ENCODE measurements at regions not wholly inside any gene's neighbourhood (a gene's known extent, or its start where the extent isn't known, plus 50 kb on each side); places are given as distances from the start of the nearest gene placed in this dataset.
"Not testable (repeated sequence)": the region's sequence is repeated elsewhere in the genome, so short reads cannot be mapped to it uniquely, and the experiment has no call there.

- DNase-seq (ENCODE audit: low spot score in 2 of 2); H3K27me3 ChIP-seq (ENCODE audit: low read depth); H3K4me3 ChIP-seq; H3K9me3 ChIP-seq; in situ Hi-C loops (cut with MboI; ENCODE audit: low sequenced_read_pairs); H3K4me1 ChIP-seq; H3K36me3 ChIP-seq (replicated peaks): not testable (repeated sequence)
These were observed 712.8 kb upstream of the MBL2 start for GRCh38 chr10:53485422-53485821.

- Histone ChIP-seq H3K9me3 (peaks cover 2% of the 10 kb centered on the region), H3K4me3 (no peak overlapping the region), H3K27me3 (ENCODE audit: low read depth) (no peaks in the 10 kb centered on the region), H3K4me1 (peaks cover 19% of the 10 kb centered on the region), H3K36me3 (replicated peaks) (no peaks in the 10 kb centered on the region)
- in situ Hi-C loops (cut with MboI; ENCODE audit: low sequenced_read_pairs): no loop called here
- DNase-seq (ENCODE audit: low spot score in 2 of 2): peak; percentile 13 to 89
These were observed 706.8 kb upstream of the MBL2 start for GRCh38 chr10:53479365-53479764.

- Histone ChIP-seq H3K4me1 (peaks cover 19% of the 10 kb centered on the region), H3K27me3 (ENCODE audit: low read depth) (no peaks in the 10 kb centered on the region), H3K9me3 (no peaks in the 10 kb centered on the region; the same call in 1 of the 2 replicates), H3K36me3 (replicated peaks) (no peaks in the 10 kb centered on the region), H3K4me3 (no peak overlapping the region)
- in situ Hi-C loops (cut with MboI; ENCODE audit: low sequenced_read_pairs): no loop called here
- DNase-seq (ENCODE audit: low spot score in 2 of 2): no peak
These were observed 704.7 kb upstream of the MBL2 start for GRCh38 chr10:53477313-53477675.

GRCh38 chr10:53476650-53477312 is 704.2 kb upstream of the MBL2 start:
- no peaks in the 10 kb centered on the region for H3K36me3 ChIP-seq (replicated peaks)
- in situ Hi-C loops (cut with MboI; ENCODE audit: low sequenced_read_pairs): no loop called here
- no peaks in the 10 kb centered on the region for H3K27me3 ChIP-seq (ENCODE audit: low read depth)
- no peak overlapping the region for H3K4me3 ChIP-seq
- no peaks in the 10 kb centered on the region; the same call in 1 of the 2 replicates for H3K9me3 ChIP-seq
- H3K4me1 ChIP-seq: peaks cover 19% of the 10 kb centered on the region
- DNase-seq (ENCODE audit: low spot score in 2 of 2): no peak

GRCh38 chr10:53469383-53469782 is 696.8 kb upstream of the MBL2 start:
- in situ Hi-C loops (cut with MboI; ENCODE audit: low sequenced_read_pairs): no loop called here
- no peaks in the 10 kb centered on the region for H3K36me3 ChIP-seq (replicated peaks)
- no peaks in the 10 kb centered on the region for H3K27me3 ChIP-seq (ENCODE audit: low read depth)
- no peaks in the 10 kb centered on the region for H3K9me3 ChIP-seq
- H3K4me3 ChIP-seq: no peak overlapping the region
- no peak for DNase-seq (ENCODE audit: low spot score in 2 of 2)
- no peaks in the 10 kb centered on the region for H3K4me1 ChIP-seq

GRCh38 chr10:53463539-53463938 is 691.0 kb upstream of the MBL2 start:
- no peak overlapping the region for H3K4me3 ChIP-seq
- in situ Hi-C loops (cut with MboI; ENCODE audit: low sequenced_read_pairs): no loop called here
- no peaks in the 10 kb centered on the region for H3K9me3 ChIP-seq
- H3K27me3 ChIP-seq (ENCODE audit: low read depth): no peaks in the 10 kb centered on the region
- H3K4me1 ChIP-seq: no peaks in the 10 kb centered on the region
- no peaks in the 10 kb centered on the region for H3K36me3 ChIP-seq (replicated peaks)
- no peak for DNase-seq (ENCODE audit: low spot score in 2 of 2)

GRCh38 chr10:53458007-53458406 is 685.4 kb upstream of the MBL2 start:
- in situ Hi-C loops (cut with MboI; ENCODE audit: low sequenced_read_pairs): no loop called here
- H3K4me1 ChIP-seq: no peaks in the 10 kb centered on the region
- no peak for DNase-seq (ENCODE audit: low spot score in 2 of 2)

GRCh38 chr10:53453196-53453595 is 680.6 kb upstream of the MBL2 start:
- in situ Hi-C loops (cut with MboI; ENCODE audit: low sequenced_read_pairs): no loop called here
- no peaks in the 10 kb centered on the region for H3K4me1 ChIP-seq
- no peaks in the 10 kb centered on the region for H3K9me3 ChIP-seq
- H3K36me3 ChIP-seq (replicated peaks): no peaks in the 10 kb centered on the region
- no peak overlapping the region for H3K4me3 ChIP-seq
- H3K27me3 ChIP-seq (ENCODE audit: low read depth): no peaks in the 10 kb centered on the region
- DNase-seq (ENCODE audit: low spot score in 2 of 2): peak in 1 of 2 experiments; percentile 10

More at GRCh38 chr10:53458007-53458406, 685.4 kb upstream of the MBL2 start:
- Histone ChIP-seq H3K27me3 (ENCODE audit: low read depth) (no peaks in the 10 kb centered on the region), H3K36me3 (replicated peaks) (no peaks in the 10 kb centered on the region), H3K9me3 (no peaks in the 10 kb centered on the region), H3K4me3 (no peak overlapping the region)

- in situ Hi-C loops (cut with MboI; ENCODE audit: low sequenced_read_pairs): no loop called here
- Histone ChIP-seq H3K27me3 (ENCODE audit: low read depth) (no peaks in the 10 kb centered on the region), H3K4me3 (no peak overlapping the region), H3K36me3 (replicated peaks) (no peaks in the 10 kb centered on the region), H3K9me3 (no peaks in the 10 kb centered on the region), H3K4me1 (no peaks in the 10 kb centered on the region)
- no peak for DNase-seq (ENCODE audit: low spot score in 2 of 2)
These were observed 675.0 kb upstream of the MBL2 start for GRCh38 chr10:53447576-53447975.

- no peak for DNase-seq (ENCODE audit: low spot score in 2 of 2)
- in situ Hi-C loops (cut with MboI; ENCODE audit: low sequenced_read_pairs): no loop called here
- Histone ChIP-seq H3K27me3 (ENCODE audit: low read depth) (no peaks in the 10 kb centered on the region), H3K4me3 (no peak overlapping the region), H3K36me3 (replicated peaks) (no peaks in the 10 kb centered on the region), H3K4me1 (peaks cover 14% of the 10 kb centered on the region; the same call in 1 of the 2 replicates), H3K9me3 (no peaks in the 10 kb centered on the region)
These were observed 669.3 kb upstream of the MBL2 start for GRCh38 chr10:53441843-53442242.

GRCh38 chr10:53440601-53441000 is 668.0 kb upstream of the MBL2 start:
- Histone ChIP-seq H3K9me3 (no peaks in the 10 kb centered on the region), H3K4me3 (no peak overlapping the region), H3K4me1 (peaks cover 14% of the 10 kb centered on the region; the same call in 1 of the 2 replicates), H3K36me3 (replicated peaks) (no peaks in the 10 kb centered on the region), H3K27me3 (ENCODE audit: low read depth) (no peaks in the 10 kb centered on the region)
- DNase-seq (ENCODE audit: low spot score in 2 of 2): no peak
- in situ Hi-C loops (cut with MboI; ENCODE audit: low sequenced_read_pairs): no loop called here

GRCh38 chr10:53439075-53439474 is 666.5 kb upstream of the MBL2 start:
- H3K4me1 ChIP-seq: peaks cover 14% of the 10 kb centered on the region; the same call in 1 of the 2 replicates
- H3K4me3 ChIP-seq; DNase-seq (ENCODE audit: low spot score in 2 of 2); H3K36me3 ChIP-seq (replicated peaks); H3K27me3 ChIP-seq (ENCODE audit: low read depth); H3K9me3 ChIP-seq; in situ Hi-C loops (cut with MboI; ENCODE audit: low sequenced_read_pairs): not testable (repeated sequence)

GRCh38 chr10:53434413-53434812 is 661.8 kb upstream of the MBL2 start:
- DNase-seq (ENCODE audit: low spot score in 2 of 2): no peak
- in situ Hi-C loops (cut with MboI; ENCODE audit: low sequenced_read_pairs): no loop called here
- H3K36me3 ChIP-seq (replicated peaks): no peaks in the 10 kb centered on the region

GRCh38 chr10:53432035-53432434 is 659.5 kb upstream of the MBL2 start:
- Histone ChIP-seq H3K4me3 (no peak overlapping the region), H3K27me3 (ENCODE audit: low read depth) (no peaks in the 10 kb centered on the region), H3K9me3 (no peaks in the 10 kb centered on the region), H3K4me1 (peaks cover 13% of the 10 kb centered on the region), H3K36me3 (replicated peaks) (no peaks in the 10 kb centered on the region)
- DNase-seq (ENCODE audit: low spot score in 2 of 2): no peak
- in situ Hi-C loops (cut with MboI; ENCODE audit: low sequenced_read_pairs): no loop called here

More at GRCh38 chr10:53434413-53434812, 661.8 kb upstream of the MBL2 start:
- Histone ChIP-seq H3K4me1 (peaks cover 23% of the 10 kb centered on the region), H3K27me3 (ENCODE audit: low read depth) (no peaks in the 10 kb centered on the region), H3K4me3 (no peak overlapping the region), H3K9me3 (no peaks in the 10 kb centered on the region)

- no peaks in the 10 kb centered on the region for H3K27me3 ChIP-seq (ENCODE audit: low read depth)
These were observed 658.4 kb upstream of the MBL2 start for GRCh38 chr10:53430974-53431373.

More at GRCh38 chr10:53430974-53431373, 658.4 kb upstream of the MBL2 start:
- H3K9me3 ChIP-seq: no peaks in the 10 kb centered on the region
- H3K4me1 ChIP-seq: peaks cover 13% of the 10 kb centered on the region
- in situ Hi-C loops (cut with MboI; ENCODE audit: low sequenced_read_pairs): no loop called here
- no peak for DNase-seq (ENCODE audit: low spot score in 2 of 2)
- no peaks in the 10 kb centered on the region for H3K36me3 ChIP-seq (replicated peaks)
- H3K4me3 ChIP-seq: no peak overlapping the region

Measured in HAP-1 (cell line).